ENCODE measurements at regions not wholly inside any gene's neighbourhood (a gene's known extent, or its start where the extent isn't known, plus 50 kb on each side); places are given as distances from the start of the nearest gene placed in this dataset.

- DNase-seq = no peak
Measured at GRCh38 chr7:113825832-113826231, 93.0 kb downstream of the PPP1R3A start.

DNA sequence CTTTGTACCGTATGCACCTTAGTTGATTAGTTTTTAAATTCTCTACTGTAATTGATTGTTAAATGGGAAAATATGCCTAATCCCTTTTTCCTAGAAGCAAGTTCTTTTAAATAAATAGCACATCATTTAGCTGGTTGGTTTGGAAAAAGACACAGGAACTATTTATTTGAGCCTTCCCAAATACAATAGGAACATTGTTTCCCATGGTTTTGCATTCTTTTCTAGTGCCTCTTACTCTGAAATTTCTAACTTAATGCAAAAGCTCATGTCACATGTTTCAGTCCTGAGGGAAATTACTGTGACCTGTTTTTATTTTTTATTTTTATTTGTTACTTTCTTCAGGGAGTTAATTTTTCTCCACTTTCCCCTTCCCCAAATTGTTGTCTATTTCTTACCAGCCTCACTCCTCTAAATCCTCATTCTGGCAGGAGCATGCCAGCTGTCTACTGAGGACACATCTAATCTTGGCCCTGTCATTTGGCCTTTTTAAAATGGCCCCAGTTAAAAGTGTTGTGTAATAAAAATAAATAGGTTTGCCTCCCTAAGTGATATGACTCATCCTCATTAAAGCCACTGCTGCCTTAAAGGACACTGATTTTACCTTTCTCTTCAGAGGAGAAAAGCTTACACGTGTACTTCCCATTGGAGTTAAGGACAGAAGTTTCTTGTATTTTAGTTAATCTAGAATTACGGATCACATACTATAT, 94.5 kb downstream of the PPP1R3A start:
- DNase-seq = no peak

GRCh38 chr7:113819474-113819873, 99.3 kb downstream of the PPP1R3A start:
- DNase-seq = no peak

- DNase-seq = no peak
Measured at GRCh38 chr7:113816639-113817038, 102.2 kb downstream of the PPP1R3A start.

DNA sequence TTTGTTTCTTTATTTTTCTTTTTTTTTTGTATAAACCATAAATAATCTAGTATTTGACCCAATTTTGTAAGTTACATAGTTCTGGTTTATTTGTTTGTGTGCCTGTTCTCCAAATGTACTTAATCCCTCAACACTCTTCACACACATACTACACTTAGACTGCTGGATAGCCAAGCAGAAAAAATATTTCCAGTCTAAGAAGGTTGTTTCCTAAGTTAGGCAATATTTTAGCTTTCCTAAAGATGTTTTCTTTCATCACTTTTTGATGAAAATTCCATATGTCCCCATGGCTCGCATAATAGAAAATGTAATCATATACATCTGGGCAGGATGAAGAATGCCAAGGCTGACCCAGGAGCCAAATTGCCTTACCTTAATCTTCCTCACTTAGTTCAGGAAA, 105.3 kb downstream of the PPP1R3A start:
- DNase-seq = no peak

DNA sequence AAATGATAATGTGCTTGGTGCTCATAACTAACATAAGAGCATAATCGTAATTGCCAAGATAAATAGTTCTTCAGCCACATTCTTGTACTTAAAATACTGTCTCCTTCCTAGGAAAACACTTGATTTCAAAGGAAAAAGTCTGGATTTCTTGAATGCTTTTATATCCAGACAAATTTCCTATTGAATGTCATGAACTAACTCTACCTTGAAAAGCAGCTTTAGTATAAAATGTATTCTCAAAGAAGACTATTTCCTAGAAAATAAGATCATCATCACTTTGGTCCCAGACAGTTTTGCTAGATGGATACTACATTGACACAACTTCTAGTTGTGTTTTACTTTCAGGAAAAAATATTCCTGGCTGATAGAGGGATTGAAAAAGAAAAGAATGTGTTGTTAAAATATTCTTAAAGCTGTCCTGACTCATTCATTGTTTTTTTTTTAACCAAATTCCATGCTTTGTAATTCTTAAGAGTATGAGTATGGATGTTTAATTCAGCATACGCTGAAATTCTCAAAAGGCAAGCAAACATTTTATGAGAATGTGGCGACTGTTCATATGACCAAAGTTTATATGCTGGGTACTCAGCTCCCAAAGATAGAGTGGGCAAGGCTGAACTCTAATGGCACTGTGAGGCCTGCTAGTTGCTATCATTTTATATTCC, 106.1 kb downstream of the PPP1R3A start:
- DNase-seq = no peak

DNA sequence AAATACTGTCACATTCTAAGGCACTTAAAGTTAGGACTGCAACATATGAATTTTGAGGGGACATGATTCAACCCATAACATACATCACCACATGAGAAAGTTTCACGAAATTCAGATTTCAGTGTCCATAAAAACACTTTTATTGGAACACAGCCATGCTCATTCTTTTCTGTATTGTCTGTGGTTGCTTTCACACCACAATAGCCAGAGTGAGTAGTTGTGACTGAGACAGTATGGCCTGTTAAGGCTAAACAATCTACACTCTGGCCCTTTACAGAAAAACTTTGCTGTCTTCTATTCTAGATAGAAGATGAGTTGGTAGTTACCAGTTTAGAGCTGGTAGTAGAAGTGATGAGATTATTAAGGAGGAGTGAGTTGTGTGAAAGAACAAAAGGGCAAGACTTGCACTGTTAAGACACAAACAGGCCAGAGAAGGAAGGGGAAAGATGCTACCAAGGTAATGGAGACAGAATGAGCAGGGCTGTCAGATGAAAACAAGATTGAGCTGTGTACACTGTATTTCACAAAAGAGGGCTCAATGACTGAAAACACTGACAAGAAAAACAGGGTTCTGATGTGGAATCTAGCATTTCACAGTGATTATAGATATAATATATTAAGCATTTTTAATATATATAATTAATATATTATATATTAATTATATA, 108.6 kb downstream of the PPP1R3A start:
- no peak for DNase-seq

DNA sequence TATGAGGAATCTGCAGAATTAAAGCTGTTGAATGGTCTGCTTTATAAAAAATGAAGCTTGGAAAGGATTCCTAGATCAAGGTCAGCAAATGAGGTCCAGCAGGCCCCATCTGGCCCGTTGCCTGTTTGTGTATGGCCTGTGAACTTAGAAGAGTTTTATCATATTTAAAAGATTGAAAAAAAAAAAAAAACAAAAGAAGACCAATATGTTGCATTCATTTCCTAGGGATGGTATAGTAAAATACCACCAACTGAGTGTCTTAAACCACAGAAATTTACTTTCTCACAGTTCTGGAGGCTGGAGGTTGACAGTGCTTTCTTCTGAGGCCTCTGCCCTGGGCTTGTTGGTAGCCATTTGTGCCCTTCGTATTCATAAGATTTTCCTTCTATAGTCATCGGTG, 109.2 kb downstream of the PPP1R3A start:
- DNase-seq = no peak

DNA sequence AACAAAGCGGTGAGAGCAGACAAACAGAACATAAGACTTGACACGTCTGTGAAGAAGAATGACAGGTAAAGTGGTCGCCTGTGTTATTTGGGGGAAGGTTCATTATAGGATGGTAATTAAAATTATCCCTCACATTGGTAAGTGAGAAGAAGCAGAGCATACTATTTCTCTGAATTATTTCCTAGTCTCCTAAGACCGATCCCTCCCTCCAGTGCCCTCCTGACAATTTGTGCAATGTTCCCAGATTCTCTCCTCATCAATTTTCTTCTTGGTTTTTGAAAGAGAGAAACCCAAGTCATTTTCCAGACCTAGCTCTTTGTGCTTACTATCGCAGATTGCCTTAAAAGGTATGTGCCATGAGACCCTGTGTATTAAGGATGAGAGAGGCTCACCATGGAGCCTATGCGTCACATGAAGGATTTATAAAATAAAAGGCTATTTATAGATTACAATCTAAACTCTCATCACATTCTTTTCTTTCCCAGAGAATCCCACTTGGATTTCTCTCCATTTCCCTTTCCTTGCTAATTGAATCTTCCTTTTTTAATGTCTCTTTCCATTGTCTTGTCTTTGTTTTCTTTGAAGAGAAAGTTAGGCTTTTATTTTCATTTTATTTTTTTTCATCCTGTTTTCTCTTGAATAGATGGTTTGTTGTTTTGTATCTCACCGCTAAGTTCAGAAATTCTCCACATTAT, 112.0 kb downstream of the PPP1R3A start:
- DNase-seq = no peak

- DNase-seq = no peak
Measured at GRCh38 chr7:113805976-113806375, 112.8 kb downstream of the PPP1R3A start.

DNA sequence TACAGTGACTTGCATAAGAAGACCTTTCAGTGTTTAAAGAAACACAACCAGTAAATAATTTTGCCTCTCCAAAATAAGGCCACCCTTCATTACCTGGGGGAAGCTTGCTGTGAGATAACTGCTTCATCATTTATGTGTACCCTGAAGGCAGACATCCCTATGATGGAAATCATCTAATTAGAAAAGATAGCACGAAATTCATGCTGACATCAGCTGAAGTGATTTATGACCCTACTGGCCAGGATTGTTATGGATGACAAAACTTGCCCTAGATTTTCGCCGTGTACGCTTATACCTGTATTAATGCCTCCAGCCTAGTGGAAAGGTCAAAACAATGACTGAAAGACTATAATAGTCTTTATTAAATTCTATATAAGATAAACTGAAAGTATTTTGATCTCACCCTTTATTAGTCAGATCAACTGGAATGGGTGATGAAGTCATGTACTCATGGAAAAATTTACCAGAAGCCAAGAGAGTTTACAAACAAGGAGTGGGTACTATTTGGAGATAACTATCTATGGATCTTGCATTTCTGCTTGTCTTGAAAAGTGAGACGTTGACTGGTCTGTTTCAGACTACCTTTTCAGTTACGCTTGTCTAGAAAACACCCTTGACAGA, 114.2 kb downstream of the PPP1R3A start:
- no peak for DNase-seq

- DNase-seq = no peak
Measured at GRCh38 chr7:113801751-113802150, 117.1 kb downstream of the PPP1R3A start.

DNA sequence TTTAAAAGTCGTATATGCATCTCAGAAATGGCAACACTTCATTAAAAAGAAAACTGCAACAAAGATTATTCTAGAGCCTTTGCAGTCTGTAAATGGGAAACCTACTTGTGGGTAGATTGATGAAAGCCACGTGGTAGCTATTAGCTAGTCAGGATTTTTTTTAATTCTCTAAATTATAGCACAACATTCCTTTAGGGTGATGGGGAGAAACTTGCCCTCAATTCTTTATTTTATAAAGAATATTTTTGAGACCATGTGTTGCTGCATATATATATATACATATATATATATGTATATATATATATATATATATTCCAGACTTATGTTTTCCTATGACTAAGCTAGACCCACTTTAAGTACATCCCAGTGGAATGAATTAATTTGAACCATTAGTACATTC, 118.0 kb downstream of the PPP1R3A start:
- no peak for DNase-seq

DNA sequence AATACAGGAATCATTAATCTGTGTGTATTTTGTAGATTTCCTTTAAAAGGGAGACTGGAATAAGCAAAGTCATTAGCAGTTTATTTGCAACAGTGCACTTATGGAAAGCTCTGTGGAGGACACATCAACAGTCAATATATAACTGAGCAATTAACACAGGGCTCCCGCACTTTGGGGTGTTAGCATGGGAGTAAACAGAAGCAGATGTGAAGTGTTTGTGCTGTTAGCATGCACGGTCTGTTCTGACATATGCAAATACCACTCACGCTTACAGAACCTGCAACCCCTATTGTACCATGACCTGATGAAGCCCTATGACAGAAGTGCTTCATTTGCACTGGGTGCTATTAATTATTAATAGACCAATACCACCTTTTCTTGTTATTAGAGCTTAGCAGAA, 118.9 kb downstream of the PPP1R3A start:
- no peak for DNase-seq

DNA sequence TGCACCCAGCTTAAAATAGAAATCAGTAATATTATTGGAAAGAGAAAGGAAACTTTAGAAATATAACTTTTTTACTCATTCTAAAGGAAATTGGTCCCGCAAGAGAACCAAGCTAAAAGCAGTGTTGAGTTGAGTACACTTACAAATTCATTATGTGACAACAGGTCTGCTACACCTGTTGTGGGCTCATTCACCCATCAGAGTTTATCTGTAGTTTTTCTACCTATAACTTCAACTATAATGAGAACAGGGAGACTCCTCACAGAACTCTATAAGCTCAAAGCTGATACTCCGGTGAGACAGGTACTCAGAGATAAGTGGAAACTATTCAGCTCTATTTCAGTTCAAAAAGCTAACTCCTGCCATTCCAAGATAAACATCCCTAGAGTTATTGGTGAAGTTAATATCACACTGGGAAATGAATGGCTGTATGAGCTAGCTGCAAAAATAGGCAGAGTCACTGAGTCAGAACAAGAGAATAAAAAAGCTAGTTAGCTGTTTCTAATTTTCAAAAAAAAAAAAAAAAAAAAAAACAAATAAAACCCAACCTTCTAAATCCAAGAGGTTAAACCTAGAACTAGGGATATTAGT, 121.3 kb downstream of the PPP1R3A start:
- no peak for DNase-seq

- DNase-seq = no peak
Measured at GRCh38 chr7:113796557-113796956, 122.3 kb downstream of the PPP1R3A start.

DNA sequence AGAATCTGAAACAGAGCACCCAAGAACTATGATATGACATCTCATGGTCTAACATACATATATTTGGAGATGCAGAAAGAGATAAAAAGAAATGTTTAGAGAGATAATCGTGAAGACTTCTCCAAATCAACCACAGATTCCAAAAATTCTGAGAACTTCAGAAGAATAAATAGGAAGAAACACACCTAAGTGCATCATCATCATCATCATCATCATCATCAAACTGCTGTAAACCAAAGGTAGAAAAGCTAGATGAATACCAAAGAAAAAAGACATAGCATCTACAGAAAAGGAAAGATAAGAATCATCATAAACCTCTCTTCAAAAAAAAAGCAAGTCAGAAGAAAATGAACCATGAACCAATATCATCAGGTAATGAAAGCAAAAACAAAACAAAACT, 124.2 kb downstream of the PPP1R3A start:
- DNase-seq = no peak

GRCh38 chr7:113793171-113793570, 125.6 kb downstream of the PPP1R3A start:
- no peak for DNase-seq

DNA sequence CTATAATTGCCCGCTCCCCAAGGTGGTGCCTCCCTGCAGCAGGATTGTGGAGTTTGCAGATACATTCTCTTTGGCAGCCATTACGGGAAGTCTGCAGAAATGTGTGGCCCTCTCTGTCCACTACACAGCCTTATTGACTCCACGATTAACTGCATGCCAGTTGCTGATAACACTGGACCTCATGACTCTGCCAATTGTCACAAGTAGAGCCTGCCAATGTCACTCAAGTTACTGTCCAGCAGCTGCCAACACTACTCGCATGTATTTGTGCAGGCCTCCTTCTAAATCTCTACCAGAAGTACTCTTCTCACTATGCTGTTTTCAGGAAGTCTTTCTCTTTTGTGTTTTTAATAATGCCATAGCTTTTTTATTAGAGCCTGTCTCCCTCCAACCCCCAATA, 128.8 kb downstream of the PPP1R3A start:
- DNase-seq = no peak

GRCh38 chr7:113787106-113787505, 131.7 kb downstream of the PPP1R3A start:
- no peak for DNase-seq

- DNase-seq = no peak
Measured at GRCh38 chr7:113784956-113785355, 133.9 kb downstream of the PPP1R3A start.

DNA sequence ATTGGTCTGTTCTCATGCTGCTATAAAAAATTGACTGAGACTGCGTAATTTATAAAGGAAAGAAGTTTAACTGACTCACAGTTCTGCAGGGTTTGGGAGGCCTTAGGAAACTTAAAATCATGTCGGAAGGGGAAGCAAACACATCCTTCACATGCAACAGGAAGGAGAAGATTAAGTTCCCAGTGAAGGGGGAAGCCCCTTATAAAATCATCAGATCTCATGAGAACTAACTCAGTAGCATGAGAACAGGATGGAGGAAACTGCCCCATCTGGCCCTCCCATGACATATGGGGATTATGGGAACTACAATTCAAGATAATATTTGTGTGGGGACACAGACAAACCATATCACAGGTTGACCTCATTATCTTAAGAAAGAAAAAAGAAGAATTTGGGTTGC, 134.5 kb downstream of the PPP1R3A start:
- no peak for DNase-seq

DNA sequence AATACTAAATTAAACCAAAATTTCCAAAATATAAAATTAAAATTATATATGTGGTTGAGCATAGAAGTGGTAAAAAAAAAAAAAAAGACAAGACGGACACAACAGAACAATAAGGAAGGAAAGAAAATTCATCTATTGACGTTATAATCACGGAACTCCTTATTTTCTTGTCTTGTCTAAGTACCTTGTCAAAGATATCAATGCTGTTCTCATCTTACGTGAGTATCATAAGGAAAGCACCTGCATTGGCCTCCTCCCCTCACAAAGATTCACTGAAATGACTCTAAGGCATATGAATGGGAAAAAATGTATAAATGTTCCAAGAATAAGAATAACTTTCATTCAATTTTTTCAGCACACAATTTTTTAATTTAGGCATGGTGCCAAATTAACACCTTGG, 135.4 kb downstream of the PPP1R3A start:
- DNase-seq = no peak
